ENCODE measurements at regions not wholly inside any gene's neighbourhood (a gene's known extent, or its start where the extent isn't known, plus 50 kb on each side); places are given as distances from the start of the nearest gene placed in this dataset.
"Not testable (repeated sequence)": the region's sequence is repeated elsewhere in the genome, so short reads cannot be mapped to it uniquely, and the experiment has no call there.

- not testable (repeated sequence) for DNase-seq (ENCODE audit: low read depth); H3K4me3 ChIP-seq (ENCODE audit: low read depth, low read length)
Observed at GRCh38 chr15:84533705-84534104, 67.1 kb upstream of the ZSCAN2 start.

GRCh38 chr15:84534561-84535235 is 66.1 kb upstream of the ZSCAN2 start:
- DNase-seq (ENCODE audit: low read depth); H3K4me3 ChIP-seq (ENCODE audit: low read depth, low read length): not testable (repeated sequence)

- not testable (repeated sequence) for H3K4me3 ChIP-seq (ENCODE audit: low read depth, low read length); DNase-seq (ENCODE audit: low read depth)
Observed at GRCh38 chr15:84536181-84536580, 64.6 kb upstream of the ZSCAN2 start.

GRCh38 chr15:84544586-84544985 is 56.2 kb upstream of the ZSCAN2 start:
- H3K4me3 ChIP-seq (ENCODE audit: low read depth, low read length); DNase-seq (ENCODE audit: low read depth): not testable (repeated sequence)

- not testable (repeated sequence) for H3K4me3 ChIP-seq (ENCODE audit: low read depth, low read length); DNase-seq (ENCODE audit: low read depth)
Observed at GRCh38 chr15:84547150-84547549, 53.7 kb upstream of the ZSCAN2 start.

GRCh38 chr15:84550503-84550902 is 50.3 kb upstream of the ZSCAN2 start:
- DNase-seq (ENCODE audit: low read depth); H3K4me3 ChIP-seq (ENCODE audit: low read depth, low read length): not testable (repeated sequence)
